Heart right ventricle (tissue), 16 donors: ENCODE measurements at regions not wholly inside any gene's neighbourhood (a gene's known extent, or its start where the extent isn't known, plus 50 kb on each side); places are given as distances from the start of the nearest gene placed in this dataset.
A peak's percentile ranks its signal among the peaks of the same experiment; 100 is the strongest.
"Not testable (repeated sequence)": the region's sequence is repeated elsewhere in the genome, so short reads cannot be mapped to it uniquely, and the experiment has no call there.

Source experiments
- ATAC-seq, 8 donors: fragments of 200-7000 bp; cut with Tn5 transposase; one replicate each; pipeline ENCODE4 v1.9.1; 2020; ENCODE audit warnings: mild to moderate bottlenecking in 8 of 8, moderate library complexity in 8 of 8, moderate number of reproducible peaks in 1 of 8
- DNase-seq, 2 donors: peaks; one replicate each; pipeline ENCODE4 v3.0.0-alpha.2; 2020
- H3K27ac ChIP-seq, 10 donors: fragments of 200-600 bp; sonication (generic) in 2 of 10; one replicate each; pipeline versions ENCODE4 v1.5.0 to v1.8.0; 2020 to 2022; ENCODE audit warnings: mild to moderate bottlenecking in 3 of 10
- H3K27me3 ChIP-seq, 7 donors: fragments of 200-600 bp; one replicate each; pipeline ENCODE4 v1.8.0; 2021 to 2022; ENCODE audit warnings: mild to moderate bottlenecking in 2 of 7
- H3K36me3 ChIP-seq, 9 donors: fragments of 200-600 bp; sonication (generic) in 1 of 9; one replicate each; pipeline versions ENCODE4 v1.5.0 to v1.8.0; 2020 to 2022; ENCODE audit warnings: mild to moderate bottlenecking in 2 of 9
- H3K4me1 ChIP-seq, 9 donors: fragments of 200-600 bp; sonication (generic) in 1 of 9; one replicate each; pipeline versions ENCODE4 v1.5.0 to v1.8.0; 2020 to 2022; ENCODE audit warnings: mild to moderate bottlenecking in 4 of 9
- H3K4me3 ChIP-seq, 10 donors: fragments of 200-600 bp; sonication (generic) in 2 of 10; one replicate each; pipeline versions ENCODE4 v1.5.0 to v1.8.0; 2020 to 2022; ENCODE audit warnings: mild to moderate bottlenecking in 7 of 10, moderate library complexity in 2 of 10
- H3K9me3 ChIP-seq, 11 donors: fragments of 200-600 bp in 10 of 11; sonication (generic) in 2 of 11; one replicate each; pipeline versions ENCODE4 v1.5.0 to v1.8.0; 2013 to 2022; ENCODE audit warnings: mild to moderate bottlenecking in 2 of 11, control low read depth in 1 of 11, moderate library complexity in 1 of 11
- CTCF ChIP-seq, 9 donors: fragments of 200-600 bp; sonication (generic) in 2 of 9; IDR thresholded peaks; one replicate each; pipeline versions ENCODE4 v1.5.0 to v1.8.0; 2021 to 2022; ENCODE audit warnings: antibody characterized with exemption in 9 of 9, mild to moderate bottlenecking in 5 of 9, moderate library complexity in 1 of 9
- WGBS, 2 donors: extraction: QIAGEN DNeasy Blood & Tissue Kit; methylation state at CpG; one replicate each; pipeline ENCODE4 v1.1.7; 2013; ENCODE audit warnings: inconsistent platforms in 1 of 2; 5-methylcytosine and 5-hydroxymethylcytosine counted together
- intact Hi-C, 10 donors: fragments of 100-400 bp; cut with DNase I; formaldehyde crosslinking; loops; one replicate each; pipeline versions ENCODE4 v1.11.1 to v1.14.2; 2022
- donor health status: Arrhythmogenic right ventricular cardiomyopathy.
- donor health status: ischemic (EF 13 %, LVEDD 7.1; RV severe dilation, severe dysfunction).
- donor health status: healthy with polysubstance abuse.
- donor health status: DM: no; HTN: yes; CAD: no.
- donor health status: DM: no; HTN: no; CAD: no.
- donor health status: ischemic (EF 25% LVEDD 6.9; RV normal size, moderate dysfunction).
- donor health status: ischemic (EF 25% LVEDD 5.7; RV mildly dilated, moderate dysfunction).
- donor health status: healthy.
- donor health status: DM: yes; HTN: yes; CAD: no.
- donor health status: Ischemic cardiomyopathy.
- donor health status: ischemic (EF 35%, LVEDD 5.7; RV mildly dilated, moderate dysfunction).
- donor health status: nonischemic (EF 11% LVEDD 7.7; RV severe dilation, severe dysfunction).
- donor health status: DM: yes; HTN: yes; CAD: no.
- donor health status: PGD.
- donor health status: ischemic (EF 29% LVEDD 5.4; RV normal size, mild dysfunction).
- donor health status: nonischemic (EF 23%, LVEDD 6.1; RV moderate dilation, normal function).

- peaks cover 0 to 21% (median 5%) of the 10 kb centered on the region in 9 donors for H3K4me1 ChIP-seq
- ATAC-seq: no peak
- intact Hi-C loops: loop anchor here in 8 of 10 donors (2.0 to 10.0 kb wide), 7 partner anchors 435 to 735 kb away; partner anchors contain the start of gene MKX (in 3 of the 8)
Measured at GRCh38 chr10:28179743-28180099, 123.1 kb downstream of the MPP7 start.

GRCh38 chr10:28179006-28179742, 123.7 kb downstream of the MPP7 start:
- peak; percentile 58 to 83 (median 73) for TF ChIP-seq CTCF (IDR thresholded peaks at IDR 0.05)
- H3K27me3 ChIP-seq: peaks cover 0 to 8% (median 0%) of the 10 kb centered on the region in 7 donors
- ATAC-seq (peak in 2 of 8 donors; percentile 56 to 61), DNase-seq (peak in 1 of 2 donors; percentile 21)
- peaks cover 0 to 21% (median 5%) of the 10 kb centered on the region in 9 donors for H3K4me1 ChIP-seq
- peak overlapping the region in 1 of 10 donors; percentile 2 for H3K27ac ChIP-seq
- H3K36me3 ChIP-seq: no peaks in the 10 kb centered on the region
- intact Hi-C loops: loop anchor here in 6 of 10 donors (5.0 to 10.0 kb wide), 5 partner anchors 434 to 734 kb away; partner anchors contain the start of gene MKX (in 3 of the 6)
- no peaks in the 10 kb centered on the region for H3K9me3 ChIP-seq
- H3K4me3 ChIP-seq: no peak overlapping the region
- WGBS, 2 donors: 19 to 24% methylated on average over 4 of the region's 4 CpGs

More at GRCh38 chr10:28179743-28180099, 123.1 kb downstream of the MPP7 start:
- H3K9me3 ChIP-seq: no peaks in the 10 kb centered on the region
- H3K27me3 ChIP-seq: peaks cover 0 to 8% (median 0%) of the 10 kb centered on the region in 7 donors
- H3K36me3 ChIP-seq: no peaks in the 10 kb centered on the region
- TF ChIP-seq CTCF (IDR thresholded peaks at IDR 0.05): peak in 3 of 9 donors; percentile 3 to 12 (median 10)
- H3K27ac ChIP-seq: no peak overlapping the region
- no peak for DNase-seq
- H3K4me3 ChIP-seq: no peak overlapping the region

GRCh38 chr10:28177944-28178637, 124.8 kb downstream of the MPP7 start:
- no peak for DNase-seq
- 74 to 85% methylated on average over 4 of the region's 4 CpGs for WGBS, 2 donors
- no peaks in the 10 kb centered on the region for H3K36me3 ChIP-seq
- no peak for TF ChIP-seq CTCF (IDR thresholded peaks at IDR 0.05)
- peaks cover 0 to 8% (median 0%) of the 10 kb centered on the region in 7 donors for H3K27me3 ChIP-seq
- no peaks in the 10 kb centered on the region for H3K9me3 ChIP-seq
- H3K4me3 ChIP-seq: peak overlapping the region in 4 of 10 donors; percentile 22 to 27 (median 24)
- H3K27ac ChIP-seq: peak overlapping the region in 2 of 10 donors; percentile 9 to 70
- peaks cover 0 to 21% (median 5%) of the 10 kb centered on the region in 9 donors for H3K4me1 ChIP-seq
- no peak for ATAC-seq
- intact Hi-C loops: loop anchor here in 6 of 10 donors (5.0 to 10.0 kb wide), 5 partner anchors 433 to 733 kb away; partner anchors contain the start of gene MKX (in 3 of the 6)

DNA sequence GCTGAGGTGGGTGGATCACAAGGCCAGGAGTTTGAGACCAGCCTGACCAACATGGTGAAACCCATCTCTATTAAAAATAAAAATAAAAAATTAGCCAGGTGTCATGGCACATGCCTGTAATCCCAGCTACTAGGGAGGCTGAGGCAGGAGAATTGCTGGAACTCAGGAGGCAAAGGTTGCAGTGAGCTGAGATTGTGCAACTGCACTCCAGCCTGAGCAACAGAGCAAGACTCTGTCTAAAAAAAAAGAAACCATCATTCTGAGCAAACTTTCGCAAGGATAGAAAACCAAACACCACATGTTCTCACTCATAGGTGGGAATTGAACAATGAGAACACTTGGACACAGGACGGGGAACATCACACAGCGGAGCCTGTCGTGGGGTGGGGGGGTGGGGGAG, 126.4 kb downstream of the MPP7 start:
- not testable (repeated sequence) for H3K27ac ChIP-seq, H3K27me3 ChIP-seq, DNase-seq, H3K9me3 ChIP-seq, H3K36me3 ChIP-seq, ATAC-seq, H3K4me3 ChIP-seq
- WGBS, 2 donors: 86 to 87% methylated on average over 3 to 4 of the region's 4 CpGs
- intact Hi-C loops: loop anchor here in 6 of 10 donors (5.0 to 10.0 kb wide), 5 partner anchors 432 to 732 kb away; partner anchors contain the start of gene MKX (in 3 of the 6)
- H3K4me1 ChIP-seq: peaks cover 0 to 20% (median 5%) of the 10 kb centered on the region in 9 donors
